ENCODE measurements at regions not wholly inside any gene's neighbourhood (a gene's known extent, or its start where the extent isn't known, plus 50 kb on each side); places are given as distances from the start of the nearest gene placed in this dataset.

GRCh38 chrX:4249401-4249800 lies 536.0 kb upstream of the PRKX start:
- Histone ChIP-seq H3K9me3 (ENCODE audit: control insufficient read depth, low read depth, low read length) (no peaks in the 10 kb centered on the region), H3K27ac (ENCODE audit: low read length) (no peak overlapping the region), H3K4me3 (ENCODE audit: low read length) (no peak overlapping the region), H3K4me1 (ENCODE audit: control insufficient read depth, low read depth, low read length) (peaks cover 11% of the 10 kb centered on the region), H3K36me3 (ENCODE audit: control insufficient read depth, low read depth, low read length) (no peaks in the 10 kb centered on the region), H3K27me3 (ENCODE audit: control insufficient read depth, insufficient read depth, low read length) (peaks cover 46% of the 10 kb centered on the region), H3K9ac (ENCODE audit: low read length) (no peak overlapping the region)

GRCh38 chrX:4243759-4244158 lies 530.3 kb upstream of the PRKX start:
- Histone ChIP-seq H3K9ac (ENCODE audit: low read length) (no peak overlapping the region), H3K27ac (ENCODE audit: low read length) (no peak overlapping the region), H3K4me3 (ENCODE audit: low read length) (no peak overlapping the region), H3K27me3 (ENCODE audit: control insufficient read depth, insufficient read depth, low read length) (peaks cover 19% of the 10 kb centered on the region), H3K36me3 (ENCODE audit: control insufficient read depth, low read depth, low read length) (no peaks in the 10 kb centered on the region), H3K4me1 (ENCODE audit: control insufficient read depth, low read depth, low read length) (peaks cover 4% of the 10 kb centered on the region), H3K9me3 (ENCODE audit: control insufficient read depth, low read depth, low read length) (peaks cover 3% of the 10 kb centered on the region)

GRCh38 chrX:4240541-4241194 lies 527.2 kb upstream of the PRKX start:
- Histone ChIP-seq H3K4me1 (ENCODE audit: control insufficient read depth, low read depth, low read length) (no peaks in the 10 kb centered on the region), H3K9ac (ENCODE audit: low read length) (no peak overlapping the region), H3K4me3 (ENCODE audit: low read length) (no peak overlapping the region), H3K36me3 (ENCODE audit: control insufficient read depth, low read depth, low read length) (no peaks in the 10 kb centered on the region), H3K27ac (ENCODE audit: low read length) (no peak overlapping the region), H3K9me3 (ENCODE audit: control insufficient read depth, low read depth, low read length) (peaks cover 3% of the 10 kb centered on the region), H3K27me3 (ENCODE audit: control insufficient read depth, insufficient read depth, low read length) (no peaks in the 10 kb centered on the region)

GRCh38 chrX:4239650-4240540 lies 526.4 kb upstream of the PRKX start:
- H3K27ac ChIP-seq (ENCODE audit: low read length), result no peak overlapping the region
- no peaks in the 10 kb centered on the region for H3K27me3 ChIP-seq (ENCODE audit: control insufficient read depth, insufficient read depth, low read length)
- no peaks in the 10 kb centered on the region for H3K36me3 ChIP-seq (ENCODE audit: control insufficient read depth, low read depth, low read length)
- H3K9ac ChIP-seq (ENCODE audit: low read length), result no peak overlapping the region
- H3K4me3 ChIP-seq (ENCODE audit: low read length), result no peak overlapping the region
- no peaks in the 10 kb centered on the region for H3K4me1 ChIP-seq (ENCODE audit: control insufficient read depth, low read depth, low read length)
- H3K9me3 ChIP-seq (ENCODE audit: control insufficient read depth, low read depth, low read length), result peaks cover 3% of the 10 kb centered on the region

GRCh38 chrX:4238916-4239315 lies 525.5 kb upstream of the PRKX start:
- H3K36me3 ChIP-seq (ENCODE audit: control insufficient read depth, low read depth, low read length), result no peaks in the 10 kb centered on the region
- H3K4me3 ChIP-seq (ENCODE audit: low read length), result no peak overlapping the region
- H3K27me3 ChIP-seq (ENCODE audit: control insufficient read depth, insufficient read depth, low read length), result no peaks in the 10 kb centered on the region
- peaks cover 3% of the 10 kb centered on the region for H3K9me3 ChIP-seq (ENCODE audit: control insufficient read depth, low read depth, low read length)
- no peaks in the 10 kb centered on the region for H3K4me1 ChIP-seq (ENCODE audit: control insufficient read depth, low read depth, low read length)
- no peak overlapping the region for H3K27ac ChIP-seq (ENCODE audit: low read length)
- no peak overlapping the region for H3K9ac ChIP-seq (ENCODE audit: low read length)

- Histone ChIP-seq H3K9ac (ENCODE audit: low read length) (no peak overlapping the region), H3K36me3 (ENCODE audit: control insufficient read depth, low read depth, low read length) (no peaks in the 10 kb centered on the region), H3K27ac (ENCODE audit: low read length) (no peak overlapping the region), H3K4me3 (ENCODE audit: low read length) (no peak overlapping the region), H3K9me3 (ENCODE audit: control insufficient read depth, low read depth, low read length) (no peaks in the 10 kb centered on the region), H3K4me1 (ENCODE audit: control insufficient read depth, low read depth, low read length) (no peaks in the 10 kb centered on the region), H3K27me3 (ENCODE audit: control insufficient read depth, insufficient read depth, low read length) (no peaks in the 10 kb centered on the region)
Measured at GRCh38 chrX:4225086-4225485, 511.6 kb upstream of the PRKX start.

GRCh38 chrX:4206941-4207340 lies 493.5 kb upstream of the PRKX start:
- Histone ChIP-seq H3K9ac (ENCODE audit: low read length) (no peak overlapping the region), H3K27ac (ENCODE audit: low read length) (no peak overlapping the region), H3K27me3 (ENCODE audit: control insufficient read depth, insufficient read depth, low read length) (no peaks in the 10 kb centered on the region), H3K9me3 (ENCODE audit: control insufficient read depth, low read depth, low read length) (no peaks in the 10 kb centered on the region), H3K4me1 (ENCODE audit: control insufficient read depth, low read depth, low read length) (no peaks in the 10 kb centered on the region), H3K36me3 (ENCODE audit: control insufficient read depth, low read depth, low read length) (no peaks in the 10 kb centered on the region), H3K4me3 (ENCODE audit: low read length) (no peak overlapping the region)

- H3K9me3 ChIP-seq (ENCODE audit: control insufficient read depth, low read depth, low read length), result no peaks in the 10 kb centered on the region
- H3K4me3 ChIP-seq (ENCODE audit: low read length), result no peak overlapping the region
- H3K4me1 ChIP-seq (ENCODE audit: control insufficient read depth, low read depth, low read length), result no peaks in the 10 kb centered on the region
- no peaks in the 10 kb centered on the region for H3K36me3 ChIP-seq (ENCODE audit: control insufficient read depth, low read depth, low read length)
- no peak overlapping the region for H3K27ac ChIP-seq (ENCODE audit: low read length)
- no peaks in the 10 kb centered on the region for H3K27me3 ChIP-seq (ENCODE audit: control insufficient read depth, insufficient read depth, low read length)
- no peak overlapping the region for H3K9ac ChIP-seq (ENCODE audit: low read length)
Measured at GRCh38 chrX:4197971-4198370, 484.5 kb upstream of the PRKX start.

GRCh38 chrX:4193500-4194155 lies 480.2 kb upstream of the PRKX start:
- no peak overlapping the region for H3K9ac ChIP-seq (ENCODE audit: low read length)
- no peak overlapping the region for H3K4me3 ChIP-seq (ENCODE audit: low read length)
- no peaks in the 10 kb centered on the region for H3K27me3 ChIP-seq (ENCODE audit: control insufficient read depth, insufficient read depth, low read length)
- no peaks in the 10 kb centered on the region for H3K9me3 ChIP-seq (ENCODE audit: control insufficient read depth, low read depth, low read length)
- no peaks in the 10 kb centered on the region for H3K4me1 ChIP-seq (ENCODE audit: control insufficient read depth, low read depth, low read length)
- H3K27ac ChIP-seq (ENCODE audit: low read length), result no peak overlapping the region
- no peaks in the 10 kb centered on the region for H3K36me3 ChIP-seq (ENCODE audit: control insufficient read depth, low read depth, low read length)

- H3K9me3 ChIP-seq (ENCODE audit: control insufficient read depth, low read depth, low read length), result no peaks in the 10 kb centered on the region
- H3K36me3 ChIP-seq (ENCODE audit: control insufficient read depth, low read depth, low read length), result no peaks in the 10 kb centered on the region
- H3K9ac ChIP-seq (ENCODE audit: low read length), result no peak overlapping the region
- peaks cover 16% of the 10 kb centered on the region for H3K4me1 ChIP-seq (ENCODE audit: control insufficient read depth, low read depth, low read length)
- H3K4me3 ChIP-seq (ENCODE audit: low read length), result no peak overlapping the region
- H3K27me3 ChIP-seq (ENCODE audit: control insufficient read depth, insufficient read depth, low read length), result no peaks in the 10 kb centered on the region
- no peak overlapping the region for H3K27ac ChIP-seq (ENCODE audit: low read length)
Measured at GRCh38 chrX:4186331-4186730, 472.9 kb upstream of the PRKX start.

GRCh38 chrX:4185086-4185485 lies 471.6 kb upstream of the PRKX start:
- H3K4me1 ChIP-seq (ENCODE audit: control insufficient read depth, low read depth, low read length), result peaks cover 16% of the 10 kb centered on the region
- H3K27me3 ChIP-seq (ENCODE audit: control insufficient read depth, insufficient read depth, low read length), result no peaks in the 10 kb centered on the region
- no peaks in the 10 kb centered on the region for H3K9me3 ChIP-seq (ENCODE audit: control insufficient read depth, low read depth, low read length)
- no peaks in the 10 kb centered on the region for H3K36me3 ChIP-seq (ENCODE audit: control insufficient read depth, low read depth, low read length)
- H3K4me3 ChIP-seq (ENCODE audit: low read length), result no peak overlapping the region
- no peak overlapping the region for H3K27ac ChIP-seq (ENCODE audit: low read length)
- no peak overlapping the region for H3K9ac ChIP-seq (ENCODE audit: low read length)
